ENCODE measurements at regions not wholly inside any gene's neighbourhood (a gene's known extent, or its start where the extent isn't known, plus 50 kb on each side); places are given as distances from the start of the nearest gene placed in this dataset.

GRCh38 chr16:27687605-27688004 lies 137.7 kb downstream of the KATNIP start:
- TF ChIP-seq CTCF (IDR thresholded peaks at IDR 0.05) (no peak), POLR2A (IDR thresholded peaks at IDR 0.05) (no peak)
